Esophagus squamous epithelium (tissue), 4 donors: ENCODE measurements at regions not wholly inside any gene's neighbourhood (a gene's known extent, or its start where the extent isn't known, plus 50 kb on each side); places are given as distances from the start of the nearest gene placed in this dataset.

ENCODE experiments used
- POLR2A ChIP-seq, 4 donors: fragments of 450-650 bp; IDR thresholded peaks; one replicate each; pipeline ENCODE4 v1.6.1; 2017; ENCODE audit warnings: antibody characterized with exemption in 4 of 4, mild to moderate bottlenecking in 4 of 4, moderate library complexity in 3 of 4
- TF ChIP-seq, protein P1 (sequence below), 6 experiments: fragments of 450-650 bp in 4 of 6; fragments of 200-600 bp in 2 of 6; sonication (generic) in 2 of 6; IDR thresholded peaks; one replicate each; pipeline ENCODE4 v1.5.1; 2016 to 2019; ENCODE audit warnings: antibody characterized with exemption in 6 of 6, mild to moderate bottlenecking in 4 of 6, moderate library complexity in 4 of 6

DNA sequence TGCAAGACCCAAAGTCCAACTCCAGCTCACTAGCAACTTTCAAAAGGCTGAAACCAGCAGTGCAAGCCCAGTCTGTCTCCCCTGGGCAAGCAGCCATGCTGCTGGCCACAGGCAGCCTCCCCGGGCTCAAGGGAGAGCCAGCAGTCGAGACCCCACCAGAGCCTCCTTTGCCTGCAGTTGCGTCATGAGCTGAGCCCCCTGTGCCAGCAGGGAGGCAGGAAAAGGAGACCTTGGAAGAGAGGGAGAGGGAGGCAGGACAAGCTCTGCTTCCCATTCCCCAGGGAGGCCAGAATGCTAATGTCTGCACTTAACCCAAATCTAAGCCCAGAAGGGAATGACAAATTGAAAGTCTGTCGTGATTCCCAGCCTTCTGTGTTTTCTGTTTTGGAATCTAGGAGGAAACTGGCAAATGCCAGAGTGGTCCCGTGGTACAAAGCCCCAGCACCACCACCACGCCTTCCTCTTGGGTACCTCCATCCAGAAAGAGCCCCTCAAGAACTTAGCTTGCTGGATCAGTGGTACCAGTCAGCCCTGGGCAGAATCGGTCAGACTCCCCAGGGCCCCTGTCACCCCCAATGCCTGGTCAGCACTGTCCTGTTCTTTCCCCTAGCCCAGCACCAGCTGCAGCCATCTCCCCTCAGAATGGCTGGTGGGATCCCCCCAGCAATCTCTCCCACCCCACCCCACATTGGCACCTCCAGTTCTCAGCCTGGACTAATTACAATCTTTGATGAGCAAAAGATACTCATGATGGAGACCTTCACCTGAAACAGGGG is 99.3 kb upstream of the TNRC6C start:
- TF ChIP-seq, protein P1, sequence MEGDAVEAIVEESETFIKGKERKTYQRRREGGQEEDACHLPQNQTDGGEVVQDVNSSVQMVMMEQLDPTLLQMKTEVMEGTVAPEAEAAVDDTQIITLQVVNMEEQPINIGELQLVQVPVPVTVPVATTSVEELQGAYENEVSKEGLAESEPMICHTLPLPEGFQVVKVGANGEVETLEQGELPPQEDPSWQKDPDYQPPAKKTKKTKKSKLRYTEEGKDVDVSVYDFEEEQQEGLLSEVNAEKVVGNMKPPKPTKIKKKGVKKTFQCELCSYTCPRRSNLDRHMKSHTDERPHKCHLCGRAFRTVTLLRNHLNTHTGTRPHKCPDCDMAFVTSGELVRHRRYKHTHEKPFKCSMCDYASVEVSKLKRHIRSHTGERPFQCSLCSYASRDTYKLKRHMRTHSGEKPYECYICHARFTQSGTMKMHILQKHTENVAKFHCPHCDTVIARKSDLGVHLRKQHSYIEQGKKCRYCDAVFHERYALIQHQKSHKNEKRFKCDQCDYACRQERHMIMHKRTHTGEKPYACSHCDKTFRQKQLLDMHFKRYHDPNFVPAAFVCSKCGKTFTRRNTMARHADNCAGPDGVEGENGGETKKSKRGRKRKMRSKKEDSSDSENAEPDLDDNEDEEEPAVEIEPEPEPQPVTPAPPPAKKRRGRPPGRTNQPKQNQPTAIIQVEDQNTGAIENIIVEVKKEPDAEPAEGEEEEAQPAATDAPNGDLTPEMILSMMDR (IDR thresholded peaks at IDR 0.05), result no peak
- TF ChIP-seq POLR2A (IDR thresholded peaks at IDR 0.05), result no peak
